ENCODE measurements at regions not wholly inside any gene's neighbourhood (a gene's known extent, or its start where the extent isn't known, plus 50 kb on each side); places are given as distances from the start of the nearest gene placed in this dataset.

GRCh38 chr7:13235436-13235835 lies 548.0 kb downstream of the ARL4A start:
- ChIA-PET RAD21 (ENCODE audit: unreplicated experiment) (no interaction called here), SMC1A (ENCODE audit: uncharacterized antibody, unreplicated experiment) (no interaction called here), POLR2A (no interaction called here), CTCF (interaction anchor here (0.7 kb wide), 1 partner anchor 730 kb away, joined by 3 read pairs; no protein-coding TSS in a partner anchor)
- FAIRE-seq, result no peak
- no peak overlapping the region for H3K9ac ChIP-seq (ENCODE audit: control insufficient read depth, insufficient read depth, low read length)
- no peak overlapping the region for H2AFZ ChIP-seq (ENCODE audit: control insufficient read depth, low read depth, low read length)
- no peak for ATAC-seq
- no peaks in the 10 kb centered on the region for H3K79me2 ChIP-seq (ENCODE audit: control insufficient read depth, insufficient read depth, low read length)
- no peak for DNase-seq (ENCODE audit: low read depth, low spot score)
- H3K27ac ChIP-seq (ENCODE audit: control insufficient read depth, insufficient read depth), result no peak overlapping the region
- 0% methylated on average over 1 of the region's 1 CpG for WGBS (ENCODE audit: insufficient coverage, insufficient replicate concordance, low lambda C conversion rate, missing lambda C conversion rate)
- no peaks in the 10 kb centered on the region for H3K9me3 ChIP-seq (replicated peaks; ENCODE audit: control insufficient read depth, insufficient read depth, low read length)
- no peak overlapping the region for H3K4me3 ChIP-seq
- intact Hi-C loops (cut with micrococcal nuclease; ENCODE audit: unreplicated experiment) (no loop called here), in situ Hi-C loops (cut with MboI) (no loop called here)
- TF ChIP-seq NFYB (IDR thresholded peaks at IDR 0.05; ENCODE audit: insufficient read depth, low read depth, low read length) (no peak), ETV6 (conservative IDR thresholded peaks at IDR 0.05 in 1 of 2, IDR thresholded peaks at IDR 0.05 in 1 of 2; ENCODE audit: borderline replicate concordance in 1 of 2, low read depth in 1 of 2) (no peak), LARP7 (IDR thresholded peaks at IDR 0.05) (no peak), RELA (IDR thresholded peaks at IDR 0.05; ENCODE audit: borderline replicate concordance, partially characterized antibody) (no peak), POLR2AphosphoS2 (IDR thresholded peaks at IDR 0.05; ENCODE audit: low read depth, low read length) (no peak), PAX8 (IDR thresholded peaks at IDR 0.05) (no peak), RAD21 (IDR thresholded peaks at IDR 0.05; ENCODE audit: insufficient read depth, low read depth, low read length) (no peak), PRDM15 (CRISPR knock-in tag; IDR thresholded peaks at IDR 0.05) (no peak), PAX5 (IDR thresholded peaks at IDR 0.05; ENCODE audit: borderline replicate concordance, low read depth, low read length) (no peak), SREBF2 (IDR thresholded peaks at IDR 0.05; ENCODE audit: low read length) (no peak), CREM (IDR thresholded peaks at IDR 0.05; ENCODE audit: low read depth) (no peak), MEF2B (IDR thresholded peaks at IDR 0.05; ENCODE audit: partially characterized antibody, poor library complexity, severe bottlenecking) (no peak), RBBP5 (conservative IDR thresholded peaks at IDR 0.05) (no peak)
- H3K4me1 ChIP-seq (ENCODE audit: control insufficient read depth, insufficient read depth, low read length), result no peaks in the 10 kb centered on the region
- no peaks in the 10 kb centered on the region for H4K20me1 ChIP-seq (ENCODE audit: control insufficient read depth, insufficient read depth)
- H3K36me3 ChIP-seq (ENCODE audit: control insufficient read depth in 2 of 2, insufficient read depth in 2 of 2, low read length in 1 of 2), result no peaks in the 10 kb centered on the region
- H3K27me3 ChIP-seq (replicated peaks in 1 of 2; ENCODE audit: control insufficient read depth in 2 of 2, insufficient read depth in 2 of 2, low read length in 1 of 2), result no peaks in the 10 kb centered on the region
- no peak overlapping the region for H3K4me2 ChIP-seq (ENCODE audit: control insufficient read depth, insufficient read depth)
- no TSS peak for BruUV-seq (replicated peaks)

All from GM12878 (cell line).